ENCODE measurements at regions not wholly inside any gene's neighbourhood (a gene's known extent, or its start where the extent isn't known, plus 50 kb on each side); places are given as distances from the start of the nearest gene placed in this dataset.

GRCh38 chr12:126883697-126884096 is 1383.3 kb upstream of the TMEM132C start:
- Histone ChIP-seq H3K4me3 (no peak overlapping the region), H3K9me3 (no peaks in the 10 kb centered on the region), H3K27me3 (no peaks in the 10 kb centered on the region), H3K36me3 (no peaks in the 10 kb centered on the region), H3K4me1 (peaks cover 0 to 6% (median 0%) of the 10 kb centered on the region in 12 donors), H3K27ac (no peak overlapping the region)
- peak in 3 of 4 donors; percentile 45 to 82 (median 78) for ATAC-seq
- intact Hi-C loops (cut with DNase I): no loop called here
- peak in 3 of 5 donors; percentile 17 to 57 (median 29) for DNase-seq
- TF ChIP-seq POLR2A (IDR thresholded peaks at IDR 0.05): no peak
- no peak for TF ChIP-seq CTCF (IDR thresholded peaks at IDR 0.05)
- 19 to 26% (median 23%) methylated on average over 4 of the region's 4 CpGs for WGBS, 4 donors

- no peaks in the 10 kb centered on the region for H3K27me3 ChIP-seq
- no peaks in the 10 kb centered on the region for H3K36me3 ChIP-seq
- WGBS, 4 donors: 71 to 77% (median 74%) methylated on average over 4 of the region's 4 CpGs
- peaks cover 0 to 11% (median 0%) of the 10 kb centered on the region in 12 donors for H3K9me3 ChIP-seq
- intact Hi-C loops (cut with DNase I): no loop called here
- ATAC-seq (no peak), DNase-seq (no peak)
- H3K27ac ChIP-seq: no peak overlapping the region
- H3K4me1 ChIP-seq: no peaks in the 10 kb centered on the region
- H3K4me3 ChIP-seq: no peak overlapping the region
- TF ChIP-seq CTCF (IDR thresholded peaks at IDR 0.05): no peak
- TF ChIP-seq POLR2A (IDR thresholded peaks at IDR 0.05): no peak
Measured at GRCh38 chr12:126889501-126889900, 1377.5 kb upstream of the TMEM132C start.

- Histone ChIP-seq H3K4me3 (no peak overlapping the region), H3K4me1 (no peaks in the 10 kb centered on the region), H3K27me3 (no peaks in the 10 kb centered on the region), H3K27ac (no peak overlapping the region), H3K9me3 (peaks cover 0 to 11% (median 0%) of the 10 kb centered on the region in 12 donors), H3K36me3 (no peaks in the 10 kb centered on the region)
- WGBS, 4 donors: 61 to 68% (median 64%) methylated on average over 2 of the region's 2 CpGs
- no peak for ATAC-seq
- TF ChIP-seq POLR2A (IDR thresholded peaks at IDR 0.05) (no peak), CTCF (IDR thresholded peaks at IDR 0.05) (no peak)
- no peak for DNase-seq
- intact Hi-C loops (cut with DNase I): no loop called here
Measured at GRCh38 chr12:126890097-126890496, 1376.9 kb upstream of the TMEM132C start.

GRCh38 chr12:126891789-126892188 is 1375.2 kb upstream of the TMEM132C start:
- TF ChIP-seq POLR2A (IDR thresholded peaks at IDR 0.05) (no peak), CTCF (IDR thresholded peaks at IDR 0.05) (no peak)
- H3K27me3 ChIP-seq: no peaks in the 10 kb centered on the region
- ATAC-seq: no peak
- H3K27ac ChIP-seq: no peak overlapping the region
- no peak for DNase-seq
- peaks cover 0 to 11% (median 0%) of the 10 kb centered on the region in 12 donors for H3K9me3 ChIP-seq
- no peaks in the 10 kb centered on the region for H3K36me3 ChIP-seq
- H3K4me1 ChIP-seq: no peaks in the 10 kb centered on the region
- 85 to 94% (median 91%) methylated on average over 1 of the region's 1 CpG for WGBS, 4 donors
- H3K4me3 ChIP-seq: no peak overlapping the region
- intact Hi-C loops (cut with DNase I): no loop called here

Measured in heart left ventricle (tissue), 16 donors.